CD8-positive, alpha-beta memory T cell (primary cell): ENCODE measurements at regions not wholly inside any gene's neighbourhood (a gene's known extent, or its start where the extent isn't known, plus 50 kb on each side); places are given as distances from the start of the nearest gene placed in this dataset.
"Not testable (repeated sequence)": the region's sequence is repeated elsewhere in the genome, so short reads cannot be mapped to it uniquely, and the experiment has no call there.

Experiments used
- CTCF ChIA-PET: fragments of 350-600 bp; sonication (Branson Sonifier 250); formaldehyde crosslinking; loops from one replicate; lab custom pipeline; 2021; ENCODE audit warnings: antibody characterized with exemption; lab: Charles Lee
- POLR2A ChIA-PET: fragments of 350-600 bp; sonication (Branson Sonifier 250); formaldehyde crosslinking; loops from one replicate; lab custom pipeline; 2021; ENCODE audit warnings: antibody characterized with exemption; lab: Charles Lee
- DNase-seq, 5 donors: peaks; one replicate each; pipeline versions ENCODE4 v3.0.0 to v3.0.0-alpha.2; 2020 to 2022; ENCODE audit warnings: mixed read lengths in 1 of 5
- H3K27ac ChIP-seq: one replicate; pipeline ENCODE4 v1.7.0; 2013; ENCODE audit warnings: low read depth, mild to moderate bottlenecking, low read length, moderate library complexity
- H3K27me3 ChIP-seq: 2 replicates; pipeline ENCODE4 v1.7.0; 2013; ENCODE audit warnings: low read length, mild to moderate bottlenecking; ENCODE audit not compliant: insufficient read depth, poor library complexity, severe bottlenecking
- H3K36me3 ChIP-seq: 2 replicates; pipeline ENCODE4 v1.7.0; 2013; ENCODE audit warnings: mild to moderate bottlenecking, low read length, moderate library complexity; ENCODE audit not compliant: insufficient read depth
- H3K4me1 ChIP-seq: 2 replicates; pipeline ENCODE4 v1.7.0; 2013; ENCODE audit warnings: mild to moderate bottlenecking, low read length, moderate library complexity; ENCODE audit not compliant: insufficient read depth
- H3K4me3 ChIP-seq: 2 replicates; pipeline ENCODE4 v1.7.0; 2013; ENCODE audit warnings: mild to moderate bottlenecking, low read length
- H3K9me3 ChIP-seq: 2 replicates; pipeline ENCODE4 v1.7.0; 2013; ENCODE audit warnings: mild to moderate bottlenecking, low read length
- H3K27ac Mint-ChIP-seq, 8 donors: one replicate each; pipeline ENCODE4 v1.8.0; 2020 to 2021; ENCODE audit warnings: mixed read lengths in 8 of 8, mild to moderate bottlenecking in 6 of 8, inconsistent platforms in 3 of 8, moderate library complexity in 3 of 8
- H3K27me3 Mint-ChIP-seq, 2 donors: one replicate each; pipeline ENCODE4 v1.8.0; 2020 to 2021; ENCODE audit warnings: mixed read lengths in 2 of 2, mild to moderate bottlenecking in 1 of 2, moderate library complexity in 1 of 2
- H3K36me3 Mint-ChIP-seq, 3 donors: one replicate each; pipeline ENCODE4 v1.8.0; 2020 to 2021; ENCODE audit warnings: mixed read lengths in 3 of 3, inconsistent platforms in 1 of 3, mild to moderate bottlenecking in 1 of 3
- H3K4me1 Mint-ChIP-seq, 3 donors: one replicate each; pipeline ENCODE4 v1.8.0; 2020 to 2021; ENCODE audit warnings: mixed read lengths in 3 of 3, inconsistent platforms in 1 of 3, mild to moderate bottlenecking in 1 of 3
- H3K4me3 Mint-ChIP-seq, 7 donors: one replicate each; pipeline ENCODE4 v1.8.0; 2020 to 2021; ENCODE audit warnings: mixed read lengths in 7 of 7, mild to moderate bottlenecking in 6 of 7, moderate library complexity in 4 of 7, inconsistent platforms in 2 of 7
- H3K9me3 Mint-ChIP-seq, 5 donors: one replicate each; pipeline ENCODE4 v1.8.0; 2020 to 2022; ENCODE audit warnings: mixed read lengths in 5 of 5, mild to moderate bottlenecking in 3 of 5, moderate library complexity in 2 of 5, inconsistent platforms in 1 of 5

- Mint-ChIP-seq H3K27ac (no peak overlapping the region), H3K4me3 (no peak overlapping the region), H3K9me3 (peaks cover 2 to 14% (median 9%) of the 10 kb centered on the region in 5 donors), H3K27me3 (peaks cover 14 to 32% of the 10 kb centered on the region in 2 donors), H3K36me3 (peaks cover 0 to 1% (median 0%) of the 10 kb centered on the region in 3 donors), H3K4me1 (no peaks in the 10 kb centered on the region)
- Histone ChIP-seq H3K27me3 (no peaks in the 10 kb centered on the region), H3K4me1 (no peaks in the 10 kb centered on the region), H3K4me3 (no peak overlapping the region), H3K9me3 (no peaks in the 10 kb centered on the region), H3K36me3 (no peaks in the 10 kb centered on the region), H3K27ac (no peak overlapping the region)
- ChIA-PET CTCF (no interaction called here), POLR2A (no interaction called here)
- no peak for DNase-seq
Observed at GRCh38 chr21:36615274-36615964, 83.5 kb upstream of the SIM2 start.

- peaks cover 0 to 21% (median 12%) of the 10 kb centered on the region in 5 donors for H3K9me3 Mint-ChIP-seq
- H3K4me3 Mint-ChIP-seq, H3K27ac Mint-ChIP-seq, DNase-seq, POLR2A ChIA-PET, H3K4me1 Mint-ChIP-seq, H3K27me3 ChIP-seq, H3K9me3 ChIP-seq, H3K4me3 ChIP-seq, CTCF ChIA-PET, H3K27ac ChIP-seq, H3K4me1 ChIP-seq, H3K36me3 ChIP-seq, H3K36me3 Mint-ChIP-seq: not testable (repeated sequence)
- H3K27me3 Mint-ChIP-seq = peaks cover 12 to 28% of the 10 kb centered on the region in 2 donors
Observed at GRCh38 chr21:36616773-36617172, 82.1 kb upstream of the SIM2 start.

GRCh38 chr21:36621794-36622193, 77.1 kb upstream of the SIM2 start:
- H3K4me1 Mint-ChIP-seq, H3K27me3 ChIP-seq, POLR2A ChIA-PET, DNase-seq, H3K36me3 Mint-ChIP-seq, H3K27me3 Mint-ChIP-seq, H3K4me3 Mint-ChIP-seq, H3K4me1 ChIP-seq, H3K36me3 ChIP-seq, H3K27ac Mint-ChIP-seq, CTCF ChIA-PET, H3K4me3 ChIP-seq, H3K27ac ChIP-seq, H3K9me3 ChIP-seq: not testable (repeated sequence)
- peaks cover 7 to 28% (median 16%) of the 10 kb centered on the region in 5 donors for H3K9me3 Mint-ChIP-seq

- Mint-ChIP-seq H3K4me1 (no peaks in the 10 kb centered on the region), H3K9me3 (peaks cover 7 to 23% (median 13%) of the 10 kb centered on the region in 5 donors), H3K4me3 (no peak overlapping the region), H3K27ac (no peak overlapping the region), H3K36me3 (peaks cover 0 to 4% (median 0%) of the 10 kb centered on the region in 3 donors), H3K27me3 (peaks cover 1 to 17% of the 10 kb centered on the region in 2 donors)
- no peak overlapping the region for H3K27ac ChIP-seq
- H3K27me3 ChIP-seq = no peaks in the 10 kb centered on the region
- ChIA-PET POLR2A (no interaction called here), CTCF (no interaction called here)
- DNase-seq = no peak
- H3K4me3 ChIP-seq = no peak overlapping the region
- no peaks in the 10 kb centered on the region for H3K4me1 ChIP-seq
- no peaks in the 10 kb centered on the region for H3K36me3 ChIP-seq
- no peaks in the 10 kb centered on the region for H3K9me3 ChIP-seq
Observed at GRCh38 chr21:36624105-36624504, 74.8 kb upstream of the SIM2 start.

- no peak overlapping the region for H3K27ac Mint-ChIP-seq
- peaks cover 0 to 11% (median 6%) of the 10 kb centered on the region in 5 donors for H3K9me3 Mint-ChIP-seq
- Histone ChIP-seq H3K27ac (no peak overlapping the region), H3K9me3 (no peaks in the 10 kb centered on the region), H3K4me3 (no peak overlapping the region), H3K27me3 (no peaks in the 10 kb centered on the region), H3K4me1 (no peaks in the 10 kb centered on the region), H3K36me3 (no peaks in the 10 kb centered on the region)
- H3K4me3 Mint-ChIP-seq = no peak overlapping the region
- peaks cover 0 to 4% (median 0%) of the 10 kb centered on the region in 3 donors for H3K36me3 Mint-ChIP-seq
- ChIA-PET POLR2A (no interaction called here), CTCF (no interaction called here)
- H3K4me1 Mint-ChIP-seq = no peaks in the 10 kb centered on the region
- no peak for DNase-seq
- H3K27me3 Mint-ChIP-seq = peaks cover 5 to 33% of the 10 kb centered on the region in 2 donors
Observed at GRCh38 chr21:36626791-36627190, 72.1 kb upstream of the SIM2 start.

GRCh38 chr21:36627242-36627641, 71.7 kb upstream of the SIM2 start:
- no peaks in the 10 kb centered on the region for H3K9me3 ChIP-seq
- no peaks in the 10 kb centered on the region for H3K36me3 ChIP-seq
- Mint-ChIP-seq H3K36me3 (peaks cover 0 to 4% (median 0%) of the 10 kb centered on the region in 3 donors), H3K4me1 (no peaks in the 10 kb centered on the region), H3K4me3 (no peak overlapping the region), H3K9me3 (peaks cover 0 to 11% (median 6%) of the 10 kb centered on the region in 5 donors), H3K27ac (no peak overlapping the region), H3K27me3 (peaks cover 5 to 33% of the 10 kb centered on the region in 2 donors)
- ChIA-PET POLR2A (no interaction called here), CTCF (no interaction called here)
- no peak overlapping the region for H3K27ac ChIP-seq
- no peaks in the 10 kb centered on the region for H3K4me1 ChIP-seq
- no peak overlapping the region for H3K4me3 ChIP-seq
- no peak for DNase-seq
- H3K27me3 ChIP-seq = no peaks in the 10 kb centered on the region

- no peak overlapping the region for H3K27ac Mint-ChIP-seq
- peaks cover 5 to 33% of the 10 kb centered on the region in 2 donors for H3K27me3 Mint-ChIP-seq
- H3K9me3 Mint-ChIP-seq = peaks cover 0 to 11% (median 4%) of the 10 kb centered on the region in 5 donors
- Histone ChIP-seq H3K4me3 (no peak overlapping the region), H3K4me1 (no peaks in the 10 kb centered on the region), H3K27me3 (no peaks in the 10 kb centered on the region), H3K27ac (no peak overlapping the region), H3K36me3 (no peaks in the 10 kb centered on the region), H3K9me3 (no peaks in the 10 kb centered on the region)
- no peak overlapping the region for H3K4me3 Mint-ChIP-seq
- CTCF ChIA-PET = no interaction called here
- POLR2A ChIA-PET = no interaction called here
- DNase-seq = no peak
- H3K4me1 Mint-ChIP-seq = no peaks in the 10 kb centered on the region
- peaks cover 0 to 4% (median 0%) of the 10 kb centered on the region in 3 donors for H3K36me3 Mint-ChIP-seq
Observed at GRCh38 chr21:36628106-36628505, 70.8 kb upstream of the SIM2 start.

- Histone ChIP-seq H3K27ac (no peak overlapping the region), H3K4me1 (no peaks in the 10 kb centered on the region), H3K4me3 (no peak overlapping the region), H3K27me3 (no peaks in the 10 kb centered on the region), H3K36me3 (no peaks in the 10 kb centered on the region), H3K9me3 (no peaks in the 10 kb centered on the region)
- CTCF ChIA-PET = no interaction called here
- Mint-ChIP-seq H3K27ac (no peak overlapping the region), H3K27me3 (peaks cover 4 to 35% of the 10 kb centered on the region in 2 donors), H3K4me1 (no peaks in the 10 kb centered on the region), H3K4me3 (no peak overlapping the region), H3K36me3 (peaks cover 0 to under 1% (median 0%) of the 10 kb centered on the region in 3 donors), H3K9me3 (peaks cover 0 to 4% (median 0%) of the 10 kb centered on the region in 5 donors)
- no peak for DNase-seq
- POLR2A ChIA-PET = no interaction called here
Observed at GRCh38 chr21:36628761-36629460, 70.0 kb upstream of the SIM2 start.
